Small intestine (tissue), 7 donors: ENCODE measurements at regions not wholly inside any gene's neighbourhood (a gene's known extent, or its start where the extent isn't known, plus 50 kb on each side); places are given as distances from the start of the nearest gene placed in this dataset.
A peak's percentile ranks its signal among the peaks of the same experiment; 100 is the strongest.

Source experiments
- DNase-seq, 2 donors: peaks; one replicate each; pipeline versions ENCODE4 v3.0.0 to v3.0.0-alpha.2; 2013
- FAIRE-seq: peaks from 2 replicates; lab custom pipeline; 2012; peaks lifted over from hg19 to GRCh38; lab: Jason Lieb, UNC
- H3K27ac ChIP-seq, 3 donors: one replicate each; pipeline ENCODE4 v1.5.1; 2013; ENCODE audit warnings: low read length in 2 of 3, mild to moderate bottlenecking in 2 of 3, control low read depth in 1 of 3, inconsistent platforms in 1 of 3, low read depth in 1 of 3, moderate library complexity in 1 of 3
- H3K27me3 ChIP-seq, 3 donors: one replicate each; pipeline ENCODE4 v1.6.1; 2013; ENCODE audit warnings: low read length in 3 of 3, inconsistent platforms in 1 of 3; ENCODE audit not compliant: control insufficient read depth in 3 of 3, insufficient read depth in 3 of 3
- H3K36me3 ChIP-seq, 3 donors: one replicate each; pipeline ENCODE4 v1.6.1; 2013; ENCODE audit warnings: low read length in 3 of 3, inconsistent platforms in 1 of 3, low read depth in 1 of 3, mild to moderate bottlenecking in 1 of 3, moderate library complexity in 1 of 3; ENCODE audit not compliant: control insufficient read depth in 3 of 3, insufficient read depth in 2 of 3
- H3K4me1 ChIP-seq, 3 donors: one replicate each; pipeline ENCODE4 v1.6.1; 2013; ENCODE audit warnings: low read length in 2 of 3, inconsistent platforms in 1 of 3, low read depth in 1 of 3, mild to moderate bottlenecking in 1 of 3, moderate library complexity in 1 of 3; ENCODE audit not compliant: control insufficient read depth in 3 of 3, insufficient read depth in 2 of 3
- H3K4me3 ChIP-seq, 3 donors: one replicate each; pipeline ENCODE4 v1.5.1; 2013; ENCODE audit warnings: low read length in 3 of 3, control low read depth in 1 of 3, inconsistent platforms in 1 of 3, low read depth in 1 of 3, mild to moderate bottlenecking in 1 of 3, moderate library complexity in 1 of 3
- H3K9me3 ChIP-seq, 2 donors: one replicate each; pipeline ENCODE4 v1.6.1; 2013; ENCODE audit warnings: low read depth in 1 of 2, low read length in 1 of 2; ENCODE audit not compliant: control insufficient read depth in 2 of 2, insufficient read depth in 1 of 2
- WGBS, 3 donors: extraction: QIAGEN DNeasy Blood & Tissue Kit; methylation state at CpG; one replicate each; pipeline ENCODE4 v1.1.7; 2013; 5-methylcytosine and 5-hydroxymethylcytosine counted together
- donor health status: healthy with polysubstance abuse.
- donor health status: control.
- donor health status: control.
- donor health status: Bipolar disorder and iron deficiency.
- donor health status: healthy.

DNA sequence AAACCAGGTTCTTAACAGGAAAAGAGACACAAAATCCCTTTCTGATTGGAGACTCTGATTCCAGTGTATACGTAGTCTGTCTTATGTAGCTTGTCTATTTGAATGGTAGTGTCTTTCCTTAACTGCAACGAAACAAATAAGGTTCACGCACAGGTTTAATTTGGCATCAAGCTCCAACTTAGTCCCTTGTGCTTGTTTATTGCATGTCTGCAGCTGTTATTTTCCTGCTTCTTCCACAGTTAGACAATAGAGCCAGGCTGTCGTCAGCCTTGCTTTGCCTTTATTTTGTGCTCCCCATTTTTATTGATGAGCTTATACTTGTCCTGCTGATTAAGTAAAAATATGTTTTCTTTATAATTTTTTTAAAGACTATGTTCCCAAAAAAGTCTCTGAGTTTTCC is 152.7 kb upstream of the CDIN1 start:
- H3K4me3 ChIP-seq, result no peak overlapping the region
- H3K27me3 ChIP-seq, result no peaks in the 10 kb centered on the region
- 83 to 84% (median 84%) methylated on average over 4 of the region's 4 CpGs for WGBS, 3 donors
- H3K4me1 ChIP-seq, result no peaks in the 10 kb centered on the region
- DNase-seq (no peak), FAIRE-seq (no peak)
- no peak overlapping the region for H3K27ac ChIP-seq
- H3K36me3 ChIP-seq, result no peaks in the 10 kb centered on the region
- H3K9me3 ChIP-seq, result no peaks in the 10 kb centered on the region

DNA sequence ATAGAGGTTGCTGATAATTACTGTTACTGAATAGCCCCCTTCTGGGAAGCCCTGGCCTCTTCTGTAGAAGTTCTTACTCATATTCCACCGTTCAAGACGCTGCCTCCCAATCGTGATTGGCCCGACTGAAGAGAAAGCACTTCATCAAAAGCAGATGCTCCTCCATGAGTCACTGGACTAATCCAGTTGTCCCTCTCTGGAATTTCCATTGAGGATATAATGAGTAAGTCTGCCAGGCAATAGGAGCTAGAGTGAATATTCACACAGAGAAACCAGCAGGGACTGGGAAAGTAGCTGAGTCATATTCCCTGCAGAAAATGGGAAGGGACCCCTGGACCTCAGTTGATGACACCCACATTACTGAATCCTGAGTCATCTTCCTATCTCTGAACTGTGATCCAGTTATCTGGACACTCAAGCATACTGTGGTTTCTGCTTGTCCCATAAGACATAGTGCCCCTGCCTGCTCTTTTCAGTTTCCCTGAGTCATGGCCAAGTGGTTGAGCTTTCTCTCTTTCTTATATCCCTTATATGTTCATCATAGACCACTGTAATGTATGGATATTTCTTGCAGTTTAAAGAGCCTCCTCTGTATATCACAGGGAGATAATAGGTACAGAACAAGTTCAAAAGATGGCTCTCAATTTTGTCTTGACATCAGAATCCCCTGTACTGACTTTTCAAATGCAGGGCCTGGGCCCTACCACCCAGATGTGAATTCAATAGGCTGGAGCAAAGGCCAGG is 151.2 kb upstream of the CDIN1 start:
- FAIRE-seq, result no peak
- 72 to 90% (median 82%) methylated on average over 4 of the region's 4 CpGs for WGBS, 3 donors

DNA sequence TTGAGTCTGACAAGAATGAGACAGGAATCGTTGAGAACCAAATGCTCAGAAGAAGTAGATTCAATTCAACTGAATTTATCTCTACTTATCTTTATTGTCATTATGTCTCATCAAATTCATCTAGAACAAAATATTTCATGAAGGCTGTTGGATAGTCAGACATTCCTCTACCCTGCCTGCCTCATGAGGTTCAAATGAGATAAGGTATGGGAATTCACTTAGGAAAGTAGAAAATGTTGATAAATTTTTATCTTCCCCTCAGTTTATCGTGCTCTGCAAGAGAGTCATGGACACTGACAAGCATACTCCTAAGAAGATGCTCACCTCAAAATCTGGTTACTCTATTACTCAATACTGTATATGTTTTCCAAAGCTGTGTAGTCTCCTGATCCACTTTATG is 149.7 kb upstream of the CDIN1 start:
- no peak overlapping the region for H3K27ac ChIP-seq
- no peak for DNase-seq

More for the DNA sequence above, 151.2 kb upstream of the CDIN1 start:
- Histone ChIP-seq H3K36me3 (no peaks in the 10 kb centered on the region), H3K4me3 (no peak overlapping the region), H3K4me1 (no peaks in the 10 kb centered on the region), H3K27ac (no peak overlapping the region), H3K27me3 (no peaks in the 10 kb centered on the region), H3K9me3 (no peaks in the 10 kb centered on the region)
- peak in 1 of 2 donors; percentile 4 for DNase-seq

DNA sequence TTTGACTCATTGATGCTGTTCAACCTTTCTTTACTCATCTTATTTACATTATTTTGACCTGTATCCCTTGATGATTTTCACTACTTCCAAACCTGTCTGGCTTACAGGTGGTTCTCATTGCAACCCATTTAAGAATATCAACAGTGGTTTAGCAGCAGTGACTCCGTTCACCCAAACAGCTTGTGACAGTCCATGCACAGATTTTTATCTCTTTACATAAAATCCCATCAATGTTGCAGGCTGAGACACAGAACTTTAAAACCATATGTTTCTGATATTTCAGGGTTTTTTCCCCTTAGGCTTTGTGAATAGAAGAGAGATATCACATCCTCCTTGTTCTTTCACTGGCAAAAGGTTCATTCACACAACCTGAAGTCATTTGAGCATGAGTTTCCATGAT is 149.1 kb upstream of the CDIN1 start:
- no peak overlapping the region for H3K27ac ChIP-seq
- H3K27me3 ChIP-seq, result no peaks in the 10 kb centered on the region
- H3K9me3 ChIP-seq, result no peaks in the 10 kb centered on the region
- DNase-seq (no peak), FAIRE-seq (no peak)
- H3K36me3 ChIP-seq, result no peaks in the 10 kb centered on the region
- 80 to 88% (median 87%) methylated on average over 1 of the region's 1 CpG for WGBS, 3 donors
- H3K4me3 ChIP-seq, result no peak overlapping the region
- no peaks in the 10 kb centered on the region for H3K4me1 ChIP-seq

More for the DNA sequence above, 149.7 kb upstream of the CDIN1 start:
- FAIRE-seq, result no peak
- Histone ChIP-seq H3K9me3 (no peaks in the 10 kb centered on the region), H3K4me3 (no peak overlapping the region), H3K36me3 (no peaks in the 10 kb centered on the region), H3K27me3 (no peaks in the 10 kb centered on the region), H3K4me1 (no peaks in the 10 kb centered on the region)
- WGBS, 3 donors, result 77 to 79% (median 77%) methylated on average over 2 of the region's 2 CpGs

DNA sequence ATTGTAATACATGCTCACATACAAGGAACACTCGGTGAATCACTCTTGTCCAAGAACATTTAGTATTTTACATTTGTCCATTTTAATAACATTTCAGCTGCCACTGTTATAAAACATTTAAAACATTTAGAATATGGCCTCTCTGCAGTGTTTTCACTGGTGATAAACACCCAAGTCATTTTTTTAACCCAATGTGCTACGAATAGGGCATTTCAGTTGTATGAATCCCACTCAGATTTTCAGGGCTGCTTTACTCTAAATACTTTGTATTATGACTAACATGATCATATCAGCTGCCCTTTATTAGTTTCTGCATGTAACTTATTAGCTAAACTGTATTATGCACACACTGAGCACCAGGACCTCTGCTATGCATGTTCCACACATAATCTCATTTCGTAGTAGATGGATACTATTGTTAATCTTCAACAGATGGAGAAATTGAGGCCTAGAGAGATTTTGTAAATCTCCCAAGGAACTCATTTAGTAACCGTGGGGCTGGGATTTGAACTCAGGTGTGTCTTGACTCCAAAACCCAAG is 148.6 kb upstream of the CDIN1 start:
- H3K4me3 ChIP-seq, result no peak overlapping the region
- no peak for DNase-seq
- H3K36me3 ChIP-seq, result no peaks in the 10 kb centered on the region
- no peaks in the 10 kb centered on the region for H3K27me3 ChIP-seq
- no peak for FAIRE-seq
- WGBS, 3 donors, result 78 to 87% (median 82%) methylated on average over 4 of the region's 4 CpGs
- no peaks in the 10 kb centered on the region for H3K4me1 ChIP-seq
- no peaks in the 10 kb centered on the region for H3K9me3 ChIP-seq
- no peak overlapping the region for H3K27ac ChIP-seq

DNA sequence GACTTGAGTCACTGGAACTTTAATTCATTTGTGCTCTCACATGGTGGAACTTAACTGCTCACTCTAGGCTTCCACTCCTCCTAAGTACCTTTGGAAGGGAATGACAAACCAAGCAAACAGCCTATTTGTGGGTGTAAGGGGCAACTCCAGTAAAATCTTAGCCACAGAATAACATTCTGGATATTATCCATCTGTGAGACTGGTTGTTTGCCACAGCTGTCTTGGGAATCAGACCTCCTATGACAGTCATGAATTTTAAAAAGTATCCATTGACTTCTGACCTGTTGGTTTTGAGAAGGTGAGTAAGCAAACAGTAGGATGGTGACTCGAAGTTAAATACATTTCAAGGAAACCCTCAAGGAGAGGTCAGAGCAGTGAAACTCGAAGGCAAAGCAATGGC is 147.3 kb upstream of the CDIN1 start:
- Histone ChIP-seq H3K36me3 (no peaks in the 10 kb centered on the region), H3K4me3 (no peak overlapping the region), H3K4me1 (no peaks in the 10 kb centered on the region), H3K9me3 (no peaks in the 10 kb centered on the region), H3K27me3 (no peaks in the 10 kb centered on the region), H3K27ac (no peak overlapping the region)
- WGBS, 3 donors, result 64 to 74% (median 68%) methylated on average over 2 of the region's 2 CpGs
- FAIRE-seq (no peak), DNase-seq (no peak)

DNA sequence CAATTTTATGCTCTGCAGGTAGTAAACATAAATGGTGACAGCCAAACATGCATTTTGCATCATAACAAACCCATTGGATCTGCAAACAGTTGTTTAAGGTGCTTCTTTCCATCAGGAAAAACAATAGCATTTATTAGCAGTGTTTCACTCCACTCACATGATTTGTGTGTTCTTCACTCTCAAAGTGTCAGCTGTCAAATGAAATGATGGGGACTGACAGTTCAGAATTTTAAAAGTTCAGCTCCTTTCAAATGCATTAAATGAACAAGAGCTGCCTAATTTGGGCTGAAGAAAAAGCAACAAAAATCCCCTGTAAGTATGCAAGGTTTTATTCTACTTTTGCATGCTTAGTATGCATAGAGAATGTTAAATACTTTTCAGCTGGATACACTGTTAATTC is 145.2 kb upstream of the CDIN1 start:
- no peak for FAIRE-seq
- Histone ChIP-seq H3K9me3 (no peaks in the 10 kb centered on the region), H3K36me3 (no peaks in the 10 kb centered on the region), H3K27me3 (no peaks in the 10 kb centered on the region), H3K27ac (no peak overlapping the region), H3K4me3 (no peak overlapping the region), H3K4me1 (no peaks in the 10 kb centered on the region)
- no peak for DNase-seq

DNA sequence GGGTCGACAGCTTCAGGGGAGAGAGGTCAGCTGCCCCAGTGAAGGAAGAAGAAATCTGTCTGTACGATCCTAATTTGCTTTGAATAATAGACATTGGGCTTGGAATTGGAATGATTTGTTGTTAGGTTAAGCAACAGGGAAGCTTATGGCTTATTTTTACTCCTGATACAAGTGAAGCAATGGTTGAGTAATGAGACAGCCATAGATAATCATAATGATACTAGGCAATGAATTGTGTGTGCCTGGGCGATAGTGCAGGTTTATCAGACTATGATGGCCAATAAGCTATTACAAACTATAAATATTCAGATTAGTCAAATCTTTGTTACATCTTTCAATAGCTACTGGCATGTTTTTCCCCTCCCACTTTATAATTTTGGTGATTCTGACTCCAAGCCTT is 140.9 kb upstream of the CDIN1 start:
- Histone ChIP-seq H3K4me1 (no peaks in the 10 kb centered on the region), H3K9me3 (no peaks in the 10 kb centered on the region), H3K4me3 (no peak overlapping the region), H3K27me3 (no peaks in the 10 kb centered on the region), H3K36me3 (no peaks in the 10 kb centered on the region), H3K27ac (no peak overlapping the region)
- WGBS, 3 donors, result 59 to 80% (median 67%) methylated on average over 3 of the region's 3 CpGs
- no peak for DNase-seq
- no peak for FAIRE-seq

DNA sequence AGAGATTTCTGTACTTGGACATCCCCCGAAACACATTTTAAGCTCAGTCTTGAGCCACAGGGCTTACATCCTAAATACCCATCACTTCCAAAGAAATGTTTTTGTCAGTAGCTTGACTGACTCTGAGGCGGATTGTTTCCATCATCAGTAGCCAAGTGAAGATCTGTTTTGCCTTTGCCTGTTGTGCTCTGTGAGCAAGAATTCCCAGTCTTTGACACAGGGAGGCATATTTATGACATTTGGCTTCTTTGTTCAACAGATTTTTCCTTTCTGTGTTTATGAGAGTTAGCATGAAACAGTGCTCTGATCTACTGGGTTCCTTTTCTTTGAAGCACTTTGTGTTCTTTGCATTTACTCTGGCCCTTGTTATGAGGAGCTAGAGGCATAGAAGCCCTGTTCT is 132.1 kb upstream of the CDIN1 start:
- Histone ChIP-seq H3K9me3 (no peaks in the 10 kb centered on the region), H3K27ac (no peak overlapping the region), H3K36me3 (no peaks in the 10 kb centered on the region), H3K4me3 (no peak overlapping the region), H3K4me1 (no peaks in the 10 kb centered on the region), H3K27me3 (no peaks in the 10 kb centered on the region)
- 89 to 93% (median 91%) methylated on average over 2 of the region's 2 CpGs for WGBS, 3 donors
- no peak for DNase-seq
- FAIRE-seq, result no peak
